ENCODE measurements at regions not wholly inside any gene's neighbourhood (a gene's known extent, or its start where the extent isn't known, plus 50 kb on each side); places are given as distances from the start of the nearest gene placed in this dataset.
"Not testable (repeated sequence)": the region's sequence is repeated elsewhere in the genome, so short reads cannot be mapped to it uniquely, and the experiment has no call there.

DNA sequence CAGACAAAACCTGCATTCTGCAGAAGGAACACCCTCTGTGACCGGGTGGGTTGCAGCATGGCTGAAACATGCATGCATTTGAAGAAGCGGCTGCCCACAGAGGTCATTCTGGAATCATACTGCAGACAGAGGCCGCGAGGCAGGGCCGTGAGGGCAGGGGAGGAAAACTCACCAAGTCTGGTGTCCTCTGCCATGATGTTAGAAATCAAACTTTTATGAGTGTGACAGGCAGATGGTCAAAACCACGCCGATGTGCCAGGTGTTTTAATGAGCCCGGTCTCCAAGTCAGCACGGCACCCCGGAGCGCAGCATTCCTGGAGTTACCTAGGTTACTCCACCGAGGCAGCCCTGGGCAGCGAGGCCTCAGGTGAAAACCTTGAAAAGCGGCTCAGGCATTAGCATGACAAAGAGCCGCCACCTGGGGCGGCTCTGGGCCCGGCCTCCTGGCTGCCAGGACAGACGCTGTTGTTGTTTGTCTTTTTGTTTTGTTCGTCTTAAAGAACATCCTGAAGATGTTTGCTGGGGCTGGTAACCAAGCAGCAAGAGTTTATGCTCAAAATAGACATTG is 255.6 kb downstream of the ERMARD start:
- Mint-ChIP-seq H3K27ac (no peak overlapping the region), H3K4me1 (peaks cover 0 to 6% of the 10 kb centered on the region in 2 donors)

DNA sequence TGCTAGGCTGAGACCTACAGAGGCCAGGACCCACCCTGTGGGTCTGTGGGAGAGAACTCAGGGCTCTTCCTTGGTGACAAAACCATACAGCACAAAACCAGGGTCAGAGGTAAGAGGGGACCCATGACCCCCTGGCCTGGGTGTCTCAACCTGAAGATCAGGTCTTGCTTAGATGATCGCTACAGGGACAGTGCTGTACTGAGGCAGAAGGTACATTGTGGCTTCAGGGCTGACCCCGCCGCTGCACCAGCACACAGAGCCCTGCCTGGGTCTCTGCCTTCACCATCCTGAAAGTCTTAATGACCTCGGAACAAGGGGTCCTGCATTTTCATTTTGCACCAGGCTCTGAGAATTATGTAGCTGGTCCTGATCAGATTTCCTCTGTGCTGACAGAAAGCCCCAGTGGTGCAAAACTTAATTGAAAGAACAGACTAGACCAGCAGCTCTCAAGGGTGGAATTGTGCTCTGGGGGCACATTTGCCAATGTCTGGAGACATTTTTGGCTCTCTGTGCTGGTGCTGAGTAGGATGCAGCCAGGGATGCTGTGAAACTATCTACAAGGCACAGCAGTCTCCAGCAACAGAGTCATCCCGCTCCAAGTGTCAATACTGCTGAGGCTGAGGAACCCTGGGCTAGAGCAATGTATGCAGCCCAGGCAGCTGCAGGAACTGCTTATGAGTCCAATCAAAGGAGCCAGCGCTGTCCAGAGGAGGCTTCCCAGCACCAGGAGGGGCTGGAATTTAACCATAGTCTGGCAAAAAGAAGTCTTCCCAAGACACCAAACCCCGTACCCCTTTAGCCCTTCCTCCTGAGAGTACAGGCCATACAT is 254.9 kb downstream of the ERMARD start:
- Mint-ChIP-seq H3K4me1 (peaks cover 0 to 6% of the 10 kb centered on the region in 2 donors), H3K4me3 (no peak overlapping the region), H3K36me3 (peaks cover 6 to 21% (median 7%) of the 10 kb centered on the region in 3 donors), H3K9me3 (peaks cover 6 to 30% (median 12%) of the 10 kb centered on the region in 6 donors), H3K27me3 (ENCODE audit: low read depth in 3 of 3) (peaks cover 1 to 7% (median 2%) of the 10 kb centered on the region in 3 donors), H3K27ac (no peak overlapping the region)
- DNase-seq, result no peak

More for the DNA sequence above, 255.6 kb downstream of the ERMARD start:
- peaks cover 6 to 28% (median 12%) of the 10 kb centered on the region in 6 donors for H3K9me3 Mint-ChIP-seq
- H3K36me3 Mint-ChIP-seq, result peaks cover 6 to 21% (median 7%) of the 10 kb centered on the region in 3 donors
- DNase-seq, result no peak
- peaks cover 1 to 7% (median 2%) of the 10 kb centered on the region in 3 donors for H3K27me3 Mint-ChIP-seq (ENCODE audit: low read depth in 3 of 3)
- no peak overlapping the region for H3K4me3 Mint-ChIP-seq

DNA sequence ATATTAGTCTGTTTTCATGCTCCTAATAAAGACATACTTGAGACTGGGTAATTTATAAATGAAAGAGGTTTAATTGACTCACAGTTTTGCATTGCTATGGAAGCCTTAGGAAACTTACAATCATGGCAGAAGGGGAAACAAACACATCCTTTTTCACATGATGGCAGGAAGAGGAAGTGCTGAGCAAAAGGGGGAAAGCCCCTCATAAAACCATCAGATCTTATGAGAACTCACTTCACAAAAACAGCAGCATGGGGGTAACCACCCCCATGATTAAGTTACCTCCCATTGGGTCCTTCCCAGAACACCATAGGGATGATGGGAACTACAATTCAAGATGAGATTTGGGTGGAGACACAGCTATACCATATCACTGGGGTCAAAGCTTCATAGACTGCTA is 254.2 kb downstream of the ERMARD start:
- Mint-ChIP-seq H3K36me3 (peaks cover 6 to 21% (median 7%) of the 10 kb centered on the region in 3 donors), H3K9me3 (peaks cover 6 to 30% (median 12%) of the 10 kb centered on the region in 6 donors), H3K4me1 (peaks cover 0 to 6% of the 10 kb centered on the region in 2 donors), H3K4me3 (no peak overlapping the region), H3K27ac (no peak overlapping the region), H3K27me3 (ENCODE audit: low read depth in 3 of 3) (peaks cover 1 to 7% (median 2%) of the 10 kb centered on the region in 3 donors)
- no peak for DNase-seq

DNA sequence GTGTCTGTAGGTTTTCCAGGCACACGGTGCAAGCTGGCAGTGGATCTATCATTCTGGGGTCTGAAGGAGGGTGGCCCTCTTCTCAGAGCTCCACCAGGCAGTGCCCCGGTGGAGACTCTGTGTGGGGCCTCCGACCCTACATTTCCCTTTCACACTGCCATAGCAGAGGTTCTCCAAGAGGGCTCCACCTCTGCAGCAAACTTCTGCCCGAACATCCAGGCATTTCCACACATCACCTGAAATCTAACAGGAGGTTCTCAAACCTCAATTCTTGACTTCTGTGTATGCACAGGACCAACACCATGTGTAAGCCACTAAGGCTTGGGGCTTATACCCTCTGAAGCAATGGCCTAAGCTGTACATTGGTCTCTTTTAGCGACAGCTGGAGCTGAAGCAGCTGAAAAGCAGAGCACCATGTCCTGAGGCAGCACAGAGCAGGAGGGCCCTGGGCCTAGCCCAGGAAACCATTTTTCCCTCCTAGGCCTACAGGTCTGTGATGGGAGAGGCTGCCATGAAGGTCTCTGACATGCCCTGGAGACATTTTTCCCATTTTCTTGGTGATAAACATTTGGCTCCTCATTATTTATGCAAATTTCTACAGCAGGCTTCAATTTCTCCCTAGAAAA is 253.3 kb downstream of the ERMARD start:
- H3K4me1 Mint-ChIP-seq, result peaks cover 0 to 6% of the 10 kb centered on the region in 2 donors
- H3K36me3 Mint-ChIP-seq, result peaks cover 6 to 21% (median 7%) of the 10 kb centered on the region in 3 donors
- DNase-seq, result no peak
- H3K27ac Mint-ChIP-seq, result no peak overlapping the region
- peaks cover 1 to 7% (median 2%) of the 10 kb centered on the region in 3 donors for H3K27me3 Mint-ChIP-seq (ENCODE audit: low read depth in 3 of 3)
- peaks cover 6 to 30% (median 12%) of the 10 kb centered on the region in 6 donors for H3K9me3 Mint-ChIP-seq
- no peak overlapping the region for H3K4me3 Mint-ChIP-seq

DNA sequence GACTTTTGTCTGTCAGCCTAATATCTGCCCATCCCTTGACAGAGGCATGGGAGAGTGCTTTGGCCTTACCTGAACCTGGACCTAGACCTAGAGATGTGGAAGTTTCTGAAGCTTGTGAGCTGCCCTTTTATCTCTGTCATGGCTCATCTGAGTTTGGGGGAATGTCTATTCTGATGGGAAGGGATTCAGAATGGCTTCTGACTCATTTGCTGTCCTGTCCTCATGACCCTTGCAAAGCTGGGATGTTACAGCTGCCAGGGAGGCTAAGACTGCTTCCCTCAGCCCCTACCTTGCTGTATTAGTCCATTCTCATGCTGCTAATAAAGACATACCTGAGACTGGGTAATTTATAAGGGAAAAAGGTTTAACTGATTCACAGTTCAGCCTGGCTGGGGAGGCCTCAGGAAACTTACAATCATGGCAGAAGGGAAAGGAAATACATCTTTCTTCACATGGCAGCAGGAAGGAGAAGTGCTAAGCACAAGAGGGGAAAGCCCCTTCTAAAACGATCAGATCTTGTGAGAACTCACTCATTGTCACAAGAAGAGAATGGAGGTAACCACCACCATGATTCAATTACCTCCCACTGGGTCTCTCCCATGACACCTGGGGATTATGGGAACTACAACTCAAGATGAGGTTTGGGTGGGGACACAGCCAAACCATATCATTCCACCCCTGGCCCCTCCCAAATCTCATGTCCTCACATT is 252.2 kb downstream of the ERMARD start:
- Mint-ChIP-seq H3K27ac (no peak overlapping the region), H3K9me3 (peaks cover 6 to 30% (median 12%) of the 10 kb centered on the region in 6 donors), H3K36me3 (peaks cover 6 to 21% (median 7%) of the 10 kb centered on the region in 3 donors), H3K27me3 (ENCODE audit: low read depth in 3 of 3) (peaks cover 0 to 7% (median 2%) of the 10 kb centered on the region in 3 donors), H3K4me1 (peaks cover 0 to 6% of the 10 kb centered on the region in 2 donors), H3K4me3 (no peak overlapping the region)
- no peak for DNase-seq

DNA sequence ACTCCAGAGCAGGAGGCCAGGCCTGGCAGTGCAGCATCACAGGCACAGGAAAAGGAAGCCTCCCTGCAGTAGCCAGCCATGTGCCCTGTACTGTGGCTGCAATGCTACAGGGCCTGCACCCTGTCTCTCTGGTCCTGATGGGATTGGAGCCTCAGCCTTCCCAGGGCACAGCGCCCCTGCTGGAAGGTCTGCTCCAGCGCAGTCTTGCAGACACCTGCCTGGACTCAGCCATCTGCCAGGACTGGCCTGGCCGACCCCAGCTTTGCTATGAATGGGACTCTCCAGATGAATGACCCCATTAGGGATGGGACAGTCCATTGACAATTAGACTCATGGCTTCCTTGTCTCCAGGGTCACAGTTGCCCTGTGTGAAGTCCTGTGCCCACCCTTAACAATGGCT is 251.6 kb downstream of the ERMARD start:
- no peak overlapping the region for H3K4me3 Mint-ChIP-seq
- peaks cover 3 to 7% (median 3%) of the 10 kb centered on the region in 3 donors for H3K27me3 Mint-ChIP-seq (ENCODE audit: low read depth in 3 of 3)
- H3K4me1 Mint-ChIP-seq, result peaks cover 0 to 6% of the 10 kb centered on the region in 2 donors
- peaks cover 6 to 30% (median 12%) of the 10 kb centered on the region in 6 donors for H3K9me3 Mint-ChIP-seq
- no peak for DNase-seq
- H3K36me3 Mint-ChIP-seq, result peaks cover 6 to 21% (median 7%) of the 10 kb centered on the region in 3 donors
- H3K27ac Mint-ChIP-seq, result no peak overlapping the region

DNA sequence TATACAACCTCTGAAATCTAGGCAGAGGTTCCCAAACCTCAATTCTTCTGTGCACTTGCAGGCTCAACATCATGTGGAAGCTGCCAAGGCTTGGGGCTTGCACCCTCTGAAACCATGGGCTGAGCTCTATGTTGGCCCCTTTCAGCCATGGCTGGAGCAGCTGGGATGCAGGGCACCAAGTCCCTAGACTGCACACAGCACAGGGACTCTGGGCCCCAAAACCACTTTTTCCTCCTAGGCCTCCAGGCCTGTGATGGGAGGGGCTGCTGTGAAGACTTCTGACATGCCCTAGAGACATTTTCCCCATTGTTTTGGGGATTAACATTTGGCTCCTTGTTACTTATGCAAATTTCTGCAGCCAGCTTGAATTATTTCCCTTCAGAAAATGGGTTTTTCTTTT is 250.4 kb downstream of the ERMARD start:
- DNase-seq; H3K4me1 Mint-ChIP-seq; H3K27me3 Mint-ChIP-seq (ENCODE audit: low read depth in 3 of 3); H3K27ac Mint-ChIP-seq; H3K4me3 Mint-ChIP-seq: not testable (repeated sequence)
- Mint-ChIP-seq H3K9me3 (peaks cover 6 to 30% (median 12%) of the 10 kb centered on the region in 6 donors), H3K36me3 (peaks cover 6 to 21% (median 7%) of the 10 kb centered on the region in 3 donors)

DNA sequence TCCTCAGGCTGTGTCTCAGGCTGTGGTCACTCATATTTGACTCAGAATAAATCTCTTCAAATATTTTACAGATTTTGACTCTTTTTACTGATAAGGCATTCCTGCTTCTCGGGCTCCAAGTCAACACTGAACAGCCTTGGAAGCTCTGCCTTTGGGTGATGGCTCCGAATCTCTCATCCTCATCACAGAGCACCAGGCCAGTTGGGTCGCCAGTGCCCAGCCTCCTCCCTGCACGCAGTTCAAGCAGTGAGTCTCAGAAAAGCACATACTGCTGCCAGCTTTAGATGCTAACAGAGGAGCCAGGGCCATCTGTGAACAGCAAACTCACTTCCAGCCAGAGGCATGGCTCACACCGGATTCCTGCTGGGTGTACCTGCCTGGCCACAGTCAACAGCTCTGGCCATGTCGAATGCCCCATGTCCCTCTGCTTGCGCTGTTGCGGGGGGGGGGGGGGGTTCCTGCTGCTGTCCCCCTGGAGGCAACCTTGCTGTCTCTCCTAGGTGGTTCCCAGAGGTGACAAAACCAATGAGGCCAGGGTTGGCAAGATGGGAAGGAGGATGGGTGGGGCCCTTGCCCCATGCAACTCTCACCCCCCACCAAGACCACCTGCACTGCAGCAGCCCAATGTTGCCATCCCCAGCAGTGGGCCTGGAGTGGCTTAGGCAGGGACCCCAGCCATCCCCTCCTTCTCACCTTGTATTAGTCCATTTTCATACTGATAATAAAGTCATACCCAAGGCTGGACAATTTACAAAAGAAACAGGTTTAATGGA is 248.8 kb downstream of the ERMARD start:
- no peak for DNase-seq
- peaks cover 3 to 10% (median 3%) of the 10 kb centered on the region in 3 donors for H3K27me3 Mint-ChIP-seq (ENCODE audit: low read depth in 3 of 3)
- peaks cover 0 to under 1% of the 10 kb centered on the region in 2 donors for H3K4me1 Mint-ChIP-seq
- peaks cover 5 to 26% (median 9%) of the 10 kb centered on the region in 6 donors for H3K9me3 Mint-ChIP-seq
- H3K36me3 Mint-ChIP-seq, result peaks cover 3 to 15% (median 3%) of the 10 kb centered on the region in 3 donors
- H3K4me3 Mint-ChIP-seq, result no peak overlapping the region
- no peak overlapping the region for H3K27ac Mint-ChIP-seq

DNA sequence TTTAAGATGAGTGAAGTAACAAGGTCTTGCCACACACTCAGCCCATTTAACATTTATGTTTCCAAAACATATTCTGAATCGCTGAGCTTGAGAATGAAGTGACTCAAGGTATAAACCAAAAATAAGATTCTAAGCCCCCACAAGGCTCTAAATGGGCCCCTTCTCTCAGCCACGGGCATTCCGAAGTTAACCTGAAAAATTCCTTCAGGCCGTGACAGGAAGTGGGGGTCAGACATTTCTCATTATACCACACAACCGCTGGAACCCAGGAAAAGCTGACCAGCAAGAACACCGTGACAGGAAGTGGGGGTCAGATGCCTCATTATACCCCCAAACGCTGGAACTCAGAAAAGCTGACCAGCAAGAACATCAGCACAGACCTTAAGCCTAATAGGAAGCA is 247.9 kb downstream of the ERMARD start:
- no peaks in the 10 kb centered on the region for H3K4me1 Mint-ChIP-seq
- H3K27me3 Mint-ChIP-seq (ENCODE audit: low read depth in 3 of 3), result peaks cover 2 to 10% (median 3%) of the 10 kb centered on the region in 3 donors
- H3K4me3 Mint-ChIP-seq, result no peak overlapping the region
- no peak for DNase-seq
- H3K36me3 Mint-ChIP-seq, result peaks cover 0 to 12% (median 0%) of the 10 kb centered on the region in 3 donors
- no peak overlapping the region for H3K27ac Mint-ChIP-seq
- peaks cover 0 to 17% (median 6%) of the 10 kb centered on the region in 6 donors for H3K9me3 Mint-ChIP-seq

DNA sequence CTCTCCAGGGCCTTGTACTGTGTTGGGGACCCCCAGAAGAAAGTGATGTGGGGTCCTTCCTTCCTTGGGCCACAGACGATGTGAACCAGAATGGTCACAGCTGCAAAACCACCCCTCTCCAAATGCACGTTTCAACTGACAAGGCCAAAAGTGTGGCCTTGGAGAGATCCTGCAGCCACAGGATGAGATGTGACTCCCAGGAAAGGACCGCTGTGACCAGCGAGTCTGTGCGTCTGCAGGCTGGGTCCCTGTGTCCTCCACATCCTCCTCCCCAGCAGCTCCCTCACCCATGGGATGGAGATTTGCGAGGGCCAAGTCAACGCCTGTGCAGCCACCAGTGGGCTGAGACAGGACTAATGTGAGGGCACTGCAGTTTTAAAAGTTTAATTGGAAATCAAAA is 247.0 kb downstream of the ERMARD start:
- Mint-ChIP-seq H3K27ac (no peak overlapping the region), H3K9me3 (peaks cover 0 to 9% (median 4%) of the 10 kb centered on the region in 6 donors), H3K27me3 (ENCODE audit: low read depth in 3 of 3) (peaks cover 2 to 10% (median 3%) of the 10 kb centered on the region in 3 donors), H3K4me1 (no peaks in the 10 kb centered on the region), H3K36me3 (peaks cover 0 to 6% (median 0%) of the 10 kb centered on the region in 3 donors), H3K4me3 (no peak overlapping the region)
- DNase-seq, result no peak

DNA sequence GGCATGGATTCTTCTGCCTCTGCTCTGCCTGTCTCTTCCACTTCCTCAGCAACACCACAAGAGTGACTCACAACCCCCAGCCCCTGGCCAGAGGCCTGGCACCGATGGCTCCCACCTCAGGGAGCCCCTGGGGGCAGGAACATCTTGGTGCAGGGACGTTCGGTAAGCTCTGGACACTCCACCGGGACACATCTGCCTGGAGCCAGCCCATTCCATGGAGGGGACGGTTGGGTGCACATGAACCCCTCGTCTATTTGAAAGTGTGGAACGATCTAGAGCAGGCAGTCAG is 246.5 kb downstream of the ERMARD start:
- Mint-ChIP-seq H3K4me3 (no peak overlapping the region), H3K27ac (no peak overlapping the region), H3K36me3 (peaks cover 0 to 6% (median 0%) of the 10 kb centered on the region in 3 donors), H3K27me3 (ENCODE audit: low read depth in 3 of 3) (peaks cover 2 to 10% (median 3%) of the 10 kb centered on the region in 3 donors), H3K4me1 (no peaks in the 10 kb centered on the region), H3K9me3 (peaks cover 0 to 6% (median 3%) of the 10 kb centered on the region in 6 donors)
- no peak for DNase-seq

DNA sequence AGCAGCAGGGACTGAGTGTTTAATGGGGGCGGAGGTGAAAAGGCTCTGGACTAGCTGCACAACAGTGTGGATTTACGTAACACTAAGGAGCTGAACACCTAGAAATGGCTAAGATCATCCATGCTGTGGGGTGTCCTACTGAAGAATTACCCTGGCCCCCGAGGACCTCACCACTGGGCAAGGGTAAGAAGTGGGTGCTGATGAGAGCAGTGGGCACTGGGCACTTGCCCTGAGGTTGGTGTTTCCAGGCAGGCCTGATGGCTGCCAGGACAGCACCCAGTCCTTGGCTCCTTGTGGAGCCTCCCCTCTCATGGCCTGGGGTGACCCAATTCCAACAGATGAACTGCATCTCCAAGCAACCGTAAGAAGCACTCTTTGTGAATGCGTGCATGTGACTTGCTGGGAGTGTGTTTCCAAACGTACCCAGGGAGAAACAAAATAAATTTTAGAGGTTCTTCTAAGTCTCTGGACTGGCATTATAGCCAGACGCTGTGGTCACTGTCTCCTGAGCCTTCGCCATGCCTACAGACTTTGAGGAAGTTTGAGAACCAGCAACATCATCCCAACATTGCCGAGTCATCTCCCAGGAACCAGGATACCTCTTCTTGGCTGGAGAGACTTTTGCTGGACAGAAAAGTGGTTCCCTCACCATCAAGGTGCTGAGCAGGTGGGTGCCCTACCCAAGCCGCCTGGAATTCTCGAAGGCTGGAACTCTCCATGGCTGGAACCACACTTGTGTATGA is 245.9 kb downstream of the ERMARD start:
- Mint-ChIP-seq H3K36me3 (peaks cover 0 to 3% (median 0%) of the 10 kb centered on the region in 3 donors), H3K4me1 (peaks cover 1 to 3% of the 10 kb centered on the region in 2 donors), H3K9me3 (peaks cover 0 to 5% (median 3%) of the 10 kb centered on the region in 6 donors), H3K27me3 (ENCODE audit: low read depth in 3 of 3) (peaks cover 2 to 7% (median 3%) of the 10 kb centered on the region in 3 donors), H3K4me3 (no peak overlapping the region), H3K27ac (no peak overlapping the region)
- no peak for DNase-seq

Data from immature natural killer cell (primary cell).